Psoas muscle (tissue), 7 donors: ENCODE measurements at regions not wholly inside any gene's neighbourhood (a gene's known extent, or its start where the extent isn't known, plus 50 kb on each side); places are given as distances from the start of the nearest gene placed in this dataset.

Experiments
- ATAC-seq, 4 donors: fragments of 200-7000 bp; cut with Tn5 transposase; one replicate each; pipeline ENCODE4 v1.9.1; 2020; ENCODE audit warnings: moderate library complexity in 3 of 4, mild to moderate bottlenecking in 2 of 4
- DNase-seq, 2 donors: peaks; one replicate each; pipeline ENCODE4 v3.0.0-alpha.2; 2020
- H3K27ac ChIP-seq: fragments of 200-600 bp; one replicate; pipeline ENCODE4 v1.8.0; 2022
- H3K27me3 ChIP-seq, 3 donors: fragments of 200-600 bp in 1 of 3; one replicate each; pipeline versions ENCODE4 v1.6.1 to v1.8.0; 2013 to 2022; ENCODE audit warnings: low read length in 2 of 3, mild to moderate bottlenecking in 2 of 3, moderate library complexity in 1 of 3; ENCODE audit not compliant: insufficient read depth in 3 of 3
- H3K36me3 ChIP-seq, 2 donors: fragments of 200-600 bp in 1 of 2; one replicate each; pipeline versions ENCODE4 v1.6.1 to v1.8.0; 2013 to 2022; ENCODE audit warnings: low read depth in 1 of 2, mild to moderate bottlenecking in 1 of 2, moderate library complexity in 1 of 2; ENCODE audit not compliant: insufficient read depth in 1 of 2
- H3K4me1 ChIP-seq: fragments of 200-600 bp; one replicate; pipeline ENCODE4 v1.8.0; 2022
- H3K4me3 ChIP-seq: fragments of 200-600 bp; one replicate; pipeline ENCODE4 v1.8.0; 2022; ENCODE audit warnings: mild to moderate bottlenecking
- H3K9me3 ChIP-seq: fragments of 200-600 bp; one replicate; pipeline ENCODE4 v1.8.0; 2022
- WGBS, 3 donors: extraction: QIAGEN DNeasy Blood & Tissue Kit; methylation state at CpG; one replicate each; pipeline versions ENCODE4 v1.1.6 to v1.1.7; 2013; 5-methylcytosine and 5-hydroxymethylcytosine counted together
- intact Hi-C, 2 donors: fragments of 100-400 bp; cut with DNase I; formaldehyde crosslinking; loops; one replicate each; pipeline versions ENCODE4 v1.11.0 to v1.14.2; 2022
- TF ChIP-seq, protein P1 (sequence below): fragments of 200-600 bp; IDR thresholded peaks from one replicate; pipeline ENCODE4 v1.8.0; 2022; ENCODE audit warnings: antibody characterized with exemption
- donor health status: healthy with polysubstance abuse.
- donor health status: DM: no; HTN: no; CAD: no; lungs with moderate emphysema.
- donor health status: Bipolar disorder and iron deficiency.
- donor health status: healthy.
- donor health status: DM: yes; HTN: yes; CAD: no.
- donor health status: DM: no; HTN: no; CAD: no.
- donor health status: DM: yes; HTN: yes; CAD: no.

DNA sequence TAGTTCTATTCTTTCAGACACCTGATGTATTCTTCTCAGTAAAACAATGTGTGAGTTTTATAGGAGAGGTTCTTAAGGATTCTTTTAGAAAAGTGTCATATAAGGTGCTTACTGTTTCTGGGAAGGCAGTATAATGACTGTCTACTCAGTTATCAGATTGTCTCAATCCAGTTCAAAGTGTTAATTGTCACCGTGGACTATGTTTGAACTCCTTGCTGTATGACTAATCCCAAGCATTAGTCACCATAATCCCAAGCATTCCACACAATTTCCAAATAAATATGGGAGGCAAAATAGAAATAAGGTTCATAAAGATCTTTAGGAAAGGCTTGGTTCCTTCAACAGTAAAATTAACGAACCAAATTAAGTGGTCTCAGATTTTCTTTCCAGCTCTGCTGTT lies 342.1 kb upstream of the NR5A2 start:
- no peaks in the 10 kb centered on the region for H3K4me1 ChIP-seq
- H3K27me3 ChIP-seq: no peaks in the 10 kb centered on the region
- TF ChIP-seq, protein P1, sequence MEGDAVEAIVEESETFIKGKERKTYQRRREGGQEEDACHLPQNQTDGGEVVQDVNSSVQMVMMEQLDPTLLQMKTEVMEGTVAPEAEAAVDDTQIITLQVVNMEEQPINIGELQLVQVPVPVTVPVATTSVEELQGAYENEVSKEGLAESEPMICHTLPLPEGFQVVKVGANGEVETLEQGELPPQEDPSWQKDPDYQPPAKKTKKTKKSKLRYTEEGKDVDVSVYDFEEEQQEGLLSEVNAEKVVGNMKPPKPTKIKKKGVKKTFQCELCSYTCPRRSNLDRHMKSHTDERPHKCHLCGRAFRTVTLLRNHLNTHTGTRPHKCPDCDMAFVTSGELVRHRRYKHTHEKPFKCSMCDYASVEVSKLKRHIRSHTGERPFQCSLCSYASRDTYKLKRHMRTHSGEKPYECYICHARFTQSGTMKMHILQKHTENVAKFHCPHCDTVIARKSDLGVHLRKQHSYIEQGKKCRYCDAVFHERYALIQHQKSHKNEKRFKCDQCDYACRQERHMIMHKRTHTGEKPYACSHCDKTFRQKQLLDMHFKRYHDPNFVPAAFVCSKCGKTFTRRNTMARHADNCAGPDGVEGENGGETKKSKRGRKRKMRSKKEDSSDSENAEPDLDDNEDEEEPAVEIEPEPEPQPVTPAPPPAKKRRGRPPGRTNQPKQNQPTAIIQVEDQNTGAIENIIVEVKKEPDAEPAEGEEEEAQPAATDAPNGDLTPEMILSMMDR: no peak
- no peak overlapping the region for H3K4me3 ChIP-seq
- intact Hi-C loops: loop anchor here (2.0 to 10.0 kb wide), 6 partner anchors 589 to 827 kb away; no protein-coding TSS in a partner anchor
- no peak overlapping the region for H3K27ac ChIP-seq
- no peaks in the 10 kb centered on the region for H3K9me3 ChIP-seq
- H3K36me3 ChIP-seq: no peaks in the 10 kb centered on the region
- 46 to 50% (median 49%) methylated on average over 2 of the region's 2 CpGs for WGBS, 3 donors
- ATAC-seq (no peak), DNase-seq (no peak)

DNA sequence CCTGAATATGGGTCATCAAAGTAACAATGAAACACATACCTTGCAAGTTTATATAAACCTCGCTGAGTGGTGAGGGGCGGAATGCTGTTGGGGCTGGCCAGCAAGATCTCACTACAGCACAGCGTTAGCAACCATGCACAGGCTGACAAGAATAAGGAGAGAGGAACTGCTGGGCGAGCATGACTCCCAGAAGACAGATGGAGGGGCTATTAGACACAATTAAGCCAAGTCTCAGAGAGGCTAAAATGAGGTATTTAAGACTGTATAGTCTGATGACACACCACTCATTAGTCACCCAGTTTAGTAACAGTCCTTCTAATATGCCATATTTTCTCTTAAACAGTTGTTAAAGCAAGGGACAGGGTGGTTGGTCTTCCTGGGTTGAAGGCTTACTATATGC lies 340.2 kb upstream of the NR5A2 start:
- DNase-seq (no peak), ATAC-seq (no peak)
- H3K4me1 ChIP-seq: no peaks in the 10 kb centered on the region
- intact Hi-C loops: loop anchor here (5.0 to 10.0 kb wide), 5 partner anchors 587 to 825 kb away; no protein-coding TSS in a partner anchor
- H3K9me3 ChIP-seq: no peaks in the 10 kb centered on the region
- H3K27me3 ChIP-seq: no peaks in the 10 kb centered on the region
- no peak overlapping the region for H3K4me3 ChIP-seq
- 70 to 83% (median 77%) methylated on average over 4 of the region's 4 CpGs for WGBS, 3 donors
- TF ChIP-seq, protein P1: no peak
- H3K27ac ChIP-seq: no peak overlapping the region
- H3K36me3 ChIP-seq: no peaks in the 10 kb centered on the region

DNA sequence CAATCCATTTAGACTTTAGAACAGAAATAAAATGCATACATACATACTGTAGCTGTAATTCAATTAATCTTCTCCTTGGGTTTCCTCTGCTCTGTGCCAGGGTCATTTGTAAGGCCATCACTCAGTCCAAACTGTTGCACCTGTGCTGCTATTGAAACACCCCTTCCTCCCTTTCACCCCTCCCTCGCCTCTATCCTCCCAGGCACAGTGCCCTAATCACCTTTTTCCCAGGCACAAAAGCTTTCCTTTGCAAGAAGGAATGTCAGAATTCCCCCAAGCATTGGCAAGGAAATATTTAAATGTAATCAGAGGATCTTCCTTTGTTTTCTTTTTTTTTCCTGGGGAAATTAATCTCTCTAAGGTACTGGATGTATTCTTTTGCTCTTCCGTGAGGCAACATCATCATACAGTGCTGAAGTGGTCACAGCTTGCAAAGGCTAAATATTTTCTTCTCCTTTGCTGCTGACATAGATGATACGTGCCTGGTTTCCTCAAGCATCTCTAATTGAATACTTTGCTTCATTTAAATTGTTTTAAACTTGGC lies 339.3 kb upstream of the NR5A2 start:
- H3K4me1 ChIP-seq: no peaks in the 10 kb centered on the region
- 22 to 30% (median 23%) methylated on average over 3 of the region's 3 CpGs for WGBS, 3 donors
- no peaks in the 10 kb centered on the region for H3K36me3 ChIP-seq
- no peaks in the 10 kb centered on the region for H3K9me3 ChIP-seq
- TF ChIP-seq, protein P1: no peak
- intact Hi-C loops: loop anchor here (5.0 to 10.0 kb wide), 5 partner anchors 587 to 824 kb away; no protein-coding TSS in a partner anchor
- ATAC-seq: no peak
- H3K27me3 ChIP-seq: no peaks in the 10 kb centered on the region
- DNase-seq: no peak
- H3K27ac ChIP-seq: no peak overlapping the region
- no peak overlapping the region for H3K4me3 ChIP-seq

DNA sequence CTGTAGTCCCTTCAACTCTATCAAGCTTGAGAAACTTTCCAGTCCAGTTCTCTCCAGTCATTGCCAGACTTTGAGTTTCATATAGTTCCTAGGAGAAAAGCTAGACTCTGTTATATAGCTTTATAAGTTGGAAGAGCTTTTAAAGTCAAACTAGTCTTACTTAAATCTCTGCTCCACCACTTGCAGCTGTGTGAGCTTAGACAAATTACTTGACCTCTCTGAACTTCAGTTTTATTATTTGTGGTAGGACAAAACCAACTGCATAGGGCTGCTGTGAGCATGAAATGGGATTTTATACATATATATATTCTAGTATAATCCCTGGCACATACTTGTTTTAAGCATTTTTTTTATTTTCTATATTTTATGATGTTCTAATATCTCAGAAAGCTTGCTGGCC lies 338.7 kb upstream of the NR5A2 start:
- H3K27me3 ChIP-seq: no peaks in the 10 kb centered on the region
- ATAC-seq: no peak
- H3K36me3 ChIP-seq: no peaks in the 10 kb centered on the region
- intact Hi-C loops: loop anchor here (5.0 to 10.0 kb wide), 5 partner anchors 586 to 824 kb away; no protein-coding TSS in a partner anchor
- no peaks in the 10 kb centered on the region for H3K9me3 ChIP-seq
- no peak overlapping the region for H3K4me3 ChIP-seq
- H3K4me1 ChIP-seq: no peaks in the 10 kb centered on the region
- TF ChIP-seq, protein P1: no peak
- no peak for DNase-seq
- H3K27ac ChIP-seq: no peak overlapping the region

DNA sequence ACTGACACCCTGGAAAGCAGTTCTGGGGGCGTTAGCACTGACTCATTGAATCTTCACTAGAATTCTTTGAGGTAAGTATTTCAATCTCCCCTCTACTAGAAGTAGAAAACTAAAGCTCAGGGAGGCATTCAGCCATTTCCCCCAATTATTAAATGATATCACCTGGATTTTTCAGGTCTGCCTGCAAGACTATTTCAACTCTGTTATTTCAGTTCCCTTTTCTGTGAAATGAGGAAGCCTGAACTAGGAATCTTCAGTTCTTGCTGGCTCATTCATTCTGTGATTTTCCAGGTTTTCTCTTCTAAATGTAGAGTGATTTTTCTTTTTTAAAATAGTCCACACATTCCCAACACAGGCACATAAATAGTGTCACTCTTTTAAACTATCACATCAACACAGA lies 337.0 kb upstream of the NR5A2 start:
- intact Hi-C loops: no loop called here
- no peaks in the 10 kb centered on the region for H3K36me3 ChIP-seq
- H3K27ac ChIP-seq: no peak overlapping the region
- no peak for ATAC-seq
- TF ChIP-seq, protein P1: no peak
- H3K4me1 ChIP-seq: no peaks in the 10 kb centered on the region
- 69 to 76% (median 73%) methylated on average over 1 of the region's 1 CpG for WGBS, 3 donors
- no peaks in the 10 kb centered on the region for H3K9me3 ChIP-seq
- H3K4me3 ChIP-seq: no peak overlapping the region
- no peak for DNase-seq
- H3K27me3 ChIP-seq: no peaks in the 10 kb centered on the region
